ENCODE measurements at regions not wholly inside any gene's neighbourhood (a gene's known extent, or its start where the extent isn't known, plus 50 kb on each side); places are given as distances from the start of the nearest gene placed in this dataset.

- Histone ChIP-seq H3K4me3 (ENCODE audit: insufficient read depth, low read depth, low read length) (no peak overlapping the region), H3K36me3 (replicated peaks; ENCODE audit: control insufficient read depth, insufficient read depth, low read length) (no peaks in the 10 kb centered on the region), H3K27me3 (ENCODE audit: control insufficient read depth, insufficient read depth, low read length) (no peaks in the 10 kb centered on the region)
- no peak for DNase-seq
Measured at GRCh38 chr9:111178331-111179055, 140.2 kb upstream of the LPAR1 start.

DNA sequence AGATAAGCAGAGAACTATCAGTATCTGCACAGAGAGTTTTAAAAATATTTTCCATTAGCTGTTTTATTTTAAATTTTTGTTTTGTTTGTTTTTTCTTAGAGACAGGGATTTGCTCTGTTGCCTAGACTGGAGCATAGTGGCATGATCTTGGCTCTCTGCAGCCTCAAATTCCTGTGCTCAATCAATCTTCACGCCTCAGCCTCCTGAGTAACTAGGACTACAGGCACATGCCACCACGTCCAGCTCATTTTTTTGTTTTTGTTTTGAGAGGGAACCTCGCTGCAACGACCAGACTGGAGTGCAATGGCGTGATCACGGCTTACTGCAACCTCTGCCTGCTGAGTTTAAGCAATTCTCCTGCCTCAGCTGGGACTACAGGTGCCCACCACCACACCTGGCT, 138.2 kb upstream of the LPAR1 start:
- Histone ChIP-seq H3K36me3 (replicated peaks; ENCODE audit: control insufficient read depth, insufficient read depth, low read length) (no peaks in the 10 kb centered on the region), H3K27me3 (ENCODE audit: control insufficient read depth, insufficient read depth, low read length) (no peaks in the 10 kb centered on the region), H3K4me3 (ENCODE audit: insufficient read depth, low read depth, low read length) (no peak overlapping the region)
- no peak for DNase-seq

GRCh38 chr9:111175350-111175749, 137.1 kb upstream of the LPAR1 start:
- no peak overlapping the region for H3K4me3 ChIP-seq (ENCODE audit: insufficient read depth, low read depth, low read length)
- H3K27me3 ChIP-seq (ENCODE audit: control insufficient read depth, insufficient read depth, low read length): no peaks in the 10 kb centered on the region
- no peaks in the 10 kb centered on the region for H3K36me3 ChIP-seq (replicated peaks; ENCODE audit: control insufficient read depth, insufficient read depth, low read length)
- DNase-seq: no peak

DNA sequence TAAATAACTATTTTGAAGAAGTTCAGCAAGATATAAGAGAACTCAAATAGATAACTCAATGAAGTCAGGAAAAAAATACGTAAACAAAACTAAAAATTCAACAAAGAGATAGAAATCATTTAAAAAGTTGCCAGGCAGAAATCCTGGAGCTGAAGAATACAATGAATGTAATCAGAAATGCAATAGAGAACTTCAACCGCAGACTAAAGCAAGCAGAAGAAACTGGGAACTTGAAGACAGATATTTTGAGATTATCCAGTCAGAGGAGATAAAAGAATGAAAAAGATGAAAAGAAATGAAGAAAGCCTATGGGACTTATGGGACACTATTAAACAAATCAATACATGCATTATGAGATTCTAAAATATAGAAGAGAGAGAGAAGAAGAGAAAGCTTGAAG, 129.1 kb upstream of the LPAR1 start:
- Histone ChIP-seq H3K36me3 (replicated peaks; ENCODE audit: control insufficient read depth, insufficient read depth, low read length) (no peaks in the 10 kb centered on the region), H3K4me3 (ENCODE audit: insufficient read depth, low read depth, low read length) (no peak overlapping the region), H3K27me3 (ENCODE audit: control insufficient read depth, insufficient read depth, low read length) (no peaks in the 10 kb centered on the region)
- DNase-seq: no peak

- DNase-seq: no peak
- Histone ChIP-seq H3K27me3 (ENCODE audit: control insufficient read depth, insufficient read depth, low read length) (no peaks in the 10 kb centered on the region), H3K36me3 (replicated peaks; ENCODE audit: control insufficient read depth, insufficient read depth, low read length) (no peaks in the 10 kb centered on the region), H3K4me3 (ENCODE audit: insufficient read depth, low read depth, low read length) (no peak overlapping the region)
Measured at GRCh38 chr9:111163716-111164389, 125.6 kb upstream of the LPAR1 start.

DNA sequence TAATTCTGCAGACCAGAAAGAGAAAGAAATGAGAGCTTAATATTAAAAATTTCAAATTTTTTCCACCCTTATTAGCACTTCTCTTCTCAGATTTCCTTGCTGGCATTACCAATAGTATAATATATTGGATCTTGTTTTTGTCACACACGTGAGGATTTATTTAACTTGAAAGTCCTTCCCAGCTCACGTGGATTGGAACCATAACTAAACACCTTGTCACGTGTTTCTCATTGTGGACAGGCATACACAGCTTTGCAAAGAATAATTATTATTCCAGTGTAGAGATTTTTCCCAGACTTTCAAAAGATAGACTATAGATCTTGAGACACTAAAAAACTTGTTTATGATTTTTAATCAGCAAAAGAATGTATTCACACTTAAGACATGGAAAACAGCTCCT, 123.8 kb upstream of the LPAR1 start:
- H3K4me3 ChIP-seq (ENCODE audit: insufficient read depth, low read depth, low read length): no peak overlapping the region
- DNase-seq: no peak
- no peaks in the 10 kb centered on the region for H3K27me3 ChIP-seq (ENCODE audit: control insufficient read depth, insufficient read depth, low read length)
- no peaks in the 10 kb centered on the region for H3K36me3 ChIP-seq (replicated peaks; ENCODE audit: control insufficient read depth, insufficient read depth, low read length)

GRCh38 chr9:111161015-111161415, 122.7 kb upstream of the LPAR1 start:
- no peaks in the 10 kb centered on the region for H3K27me3 ChIP-seq (ENCODE audit: control insufficient read depth, insufficient read depth, low read length)
- no peak overlapping the region for H3K4me3 ChIP-seq (ENCODE audit: insufficient read depth, low read depth, low read length)
- H3K36me3 ChIP-seq (replicated peaks; ENCODE audit: control insufficient read depth, insufficient read depth, low read length): no peaks in the 10 kb centered on the region
- no peak for DNase-seq

DNA sequence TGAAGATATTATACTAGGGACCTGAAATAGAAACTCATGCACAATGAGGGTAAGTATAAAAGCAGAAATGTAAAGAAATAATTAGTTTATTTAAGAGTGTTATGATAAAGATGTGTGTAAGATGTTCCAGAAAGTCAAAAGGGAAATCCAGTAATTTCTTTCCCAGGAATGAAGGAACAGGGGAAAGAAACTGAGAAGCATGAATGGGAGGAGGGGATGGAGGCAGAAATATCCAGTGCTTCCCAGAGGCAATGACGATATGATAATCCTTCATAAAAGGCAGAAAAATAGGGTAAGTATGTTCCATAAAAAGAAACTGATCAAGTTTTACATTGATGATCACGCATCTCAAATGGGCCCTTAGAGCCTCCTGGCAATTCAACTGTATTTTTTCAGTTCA, 120.7 kb upstream of the LPAR1 start:
- Histone ChIP-seq H3K27me3 (ENCODE audit: control insufficient read depth, insufficient read depth, low read length) (no peaks in the 10 kb centered on the region), H3K36me3 (replicated peaks; ENCODE audit: control insufficient read depth, insufficient read depth, low read length) (no peaks in the 10 kb centered on the region), H3K4me3 (ENCODE audit: insufficient read depth, low read depth, low read length) (no peak overlapping the region)
- DNase-seq: no peak

GRCh38 chr9:111158363-111158762, 120.1 kb upstream of the LPAR1 start:
- no peak for DNase-seq
- no peak overlapping the region for H3K4me3 ChIP-seq (ENCODE audit: insufficient read depth, low read depth, low read length)
- no peaks in the 10 kb centered on the region for H3K27me3 ChIP-seq (ENCODE audit: control insufficient read depth, insufficient read depth, low read length)
- H3K36me3 ChIP-seq (replicated peaks; ENCODE audit: control insufficient read depth, insufficient read depth, low read length): no peaks in the 10 kb centered on the region

- no peaks in the 10 kb centered on the region for H3K27me3 ChIP-seq (ENCODE audit: control insufficient read depth, insufficient read depth, low read length)
- no peaks in the 10 kb centered on the region for H3K36me3 ChIP-seq (replicated peaks; ENCODE audit: control insufficient read depth, insufficient read depth, low read length)
- H3K4me3 ChIP-seq (ENCODE audit: insufficient read depth, low read depth, low read length): no peak overlapping the region
- DNase-seq: no peak
Measured at GRCh38 chr9:111154081-111154562, 115.9 kb upstream of the LPAR1 start.

GRCh38 chr9:111152614-111153406, 114.5 kb upstream of the LPAR1 start:
- no peak for DNase-seq

GRCh38 chr9:111151537-111151936, 113.3 kb upstream of the LPAR1 start:
- H3K36me3 ChIP-seq (replicated peaks; ENCODE audit: control insufficient read depth, insufficient read depth, low read length): no peaks in the 10 kb centered on the region
- no peak overlapping the region for H3K4me3 ChIP-seq (ENCODE audit: insufficient read depth, low read depth, low read length)
- no peak for DNase-seq
- H3K27me3 ChIP-seq (ENCODE audit: control insufficient read depth, insufficient read depth, low read length): no peaks in the 10 kb centered on the region

More at GRCh38 chr9:111152614-111153406, 114.5 kb upstream of the LPAR1 start:
- H3K4me3 ChIP-seq (ENCODE audit: insufficient read depth, low read depth, low read length): no peak overlapping the region
- H3K27me3 ChIP-seq (ENCODE audit: control insufficient read depth, insufficient read depth, low read length): no peaks in the 10 kb centered on the region
- H3K36me3 ChIP-seq (replicated peaks; ENCODE audit: control insufficient read depth, insufficient read depth, low read length): no peaks in the 10 kb centered on the region

DNA sequence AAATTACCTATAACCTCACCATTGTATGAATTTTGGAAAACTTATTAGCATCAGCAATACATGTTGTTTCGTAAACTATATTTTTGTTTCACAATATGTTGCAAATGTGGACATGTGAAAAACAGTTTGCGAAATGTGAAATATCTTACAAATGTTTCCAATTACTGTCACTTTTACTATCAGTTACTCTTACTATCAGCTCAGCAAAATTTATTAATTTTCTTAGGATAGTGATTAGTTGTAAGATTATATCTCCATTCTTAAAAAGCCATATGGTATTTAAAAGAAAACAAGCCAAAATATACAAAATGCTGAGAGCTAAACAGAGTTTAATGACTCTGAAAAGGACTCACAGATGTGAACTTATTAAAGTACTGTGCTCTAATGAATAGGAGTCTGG, 111.9 kb upstream of the LPAR1 start:
- no peak for DNase-seq
- Histone ChIP-seq H3K4me3 (ENCODE audit: insufficient read depth, low read depth, low read length) (no peak overlapping the region), H3K27me3 (ENCODE audit: control insufficient read depth, insufficient read depth, low read length) (no peaks in the 10 kb centered on the region), H3K36me3 (replicated peaks; ENCODE audit: control insufficient read depth, insufficient read depth, low read length) (no peaks in the 10 kb centered on the region)

DNA sequence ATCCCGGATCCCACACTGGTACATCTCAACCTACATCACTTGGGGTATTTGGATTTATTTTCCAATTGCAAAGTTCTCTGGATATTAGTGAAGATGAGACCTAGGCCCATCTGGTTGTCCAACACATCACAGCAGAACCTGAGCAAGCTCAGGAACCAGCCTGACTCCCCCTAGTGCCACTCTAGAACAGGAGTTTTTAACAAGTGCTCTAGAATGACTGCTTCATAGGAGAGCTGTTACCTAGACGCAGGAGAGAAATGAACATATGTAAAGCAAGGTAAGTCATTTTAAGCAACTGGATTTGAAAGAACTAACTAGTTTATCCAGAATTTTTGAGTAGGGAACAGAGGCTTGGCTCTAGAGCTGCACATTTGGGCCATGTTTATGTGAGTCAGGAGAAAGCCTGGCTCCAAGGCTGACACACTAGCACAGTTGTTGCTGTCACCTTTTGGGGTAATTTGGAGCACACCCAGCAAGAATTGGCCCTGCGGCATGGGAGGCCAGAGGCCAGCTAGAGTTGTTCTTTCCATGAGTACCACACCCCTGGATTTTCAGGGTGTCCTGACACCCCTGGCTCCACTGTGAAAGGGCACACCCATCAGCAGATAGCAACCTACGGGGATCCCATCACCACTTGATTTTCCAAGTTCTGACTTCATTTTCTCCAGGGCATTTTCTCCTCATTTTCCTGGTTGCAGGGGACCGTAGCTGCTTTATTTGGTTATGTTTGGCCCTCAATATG, 110.9 kb upstream of the LPAR1 start:
- Histone ChIP-seq H3K27me3 (ENCODE audit: control insufficient read depth, insufficient read depth, low read length) (no peaks in the 10 kb centered on the region), H3K36me3 (replicated peaks; ENCODE audit: control insufficient read depth, insufficient read depth, low read length) (no peaks in the 10 kb centered on the region), H3K4me3 (ENCODE audit: insufficient read depth, low read depth, low read length) (no peak overlapping the region)
- no peak for DNase-seq
